ENCODE measurements at regions not wholly inside any gene's neighbourhood (a gene's known extent, or its start where the extent isn't known, plus 50 kb on each side); places are given as distances from the start of the nearest gene placed in this dataset.

- no peak for ATAC-seq
- no peak for DNase-seq
- Mint-ChIP-seq H3K27me3 (peaks cover 0 to 3% (median 0%) of the 10 kb centered on the region in 5 donors), H3K36me3 (no peaks in the 10 kb centered on the region), H3K4me1 (no peaks in the 10 kb centered on the region), H3K9me3 (peaks cover 0 to 4% (median 0%) of the 10 kb centered on the region in 9 donors), H3K4me3 (no peak overlapping the region), H3K27ac (no peak overlapping the region)
- POLR2A ChIA-PET = no interaction called here
Measured at GRCh38 chr2:154941379-154941778, 242.9 kb downstream of the KCNJ3 start.

GRCh38 chr2:154934213-154934612, 235.7 kb downstream of the KCNJ3 start:
- Mint-ChIP-seq H3K4me3 (no peak overlapping the region), H3K27me3 (no peaks in the 10 kb centered on the region), H3K9me3 (peaks cover 0 to 18% (median 3%) of the 10 kb centered on the region in 9 donors), H3K27ac (no peak overlapping the region), H3K4me1 (no peaks in the 10 kb centered on the region), H3K36me3 (no peaks in the 10 kb centered on the region)
- ATAC-seq (no peak), DNase-seq (no peak)
- POLR2A ChIA-PET = no interaction called here

GRCh38 chr2:154924531-154924930, 226.0 kb downstream of the KCNJ3 start:
- Mint-ChIP-seq H3K4me1 (no peaks in the 10 kb centered on the region), H3K9me3 (peaks cover 0 to 9% (median 0%) of the 10 kb centered on the region in 9 donors), H3K36me3 (no peaks in the 10 kb centered on the region), H3K27me3 (no peaks in the 10 kb centered on the region), H3K27ac (no peak overlapping the region), H3K4me3 (no peak overlapping the region)
- DNase-seq = no peak
- ATAC-seq = no peak
- POLR2A ChIA-PET = no interaction called here

GRCh38 chr2:154914561-154914960, 216.1 kb downstream of the KCNJ3 start:
- H3K4me3 Mint-ChIP-seq = no peak overlapping the region
- peaks cover 0 to 2% (median 0%) of the 10 kb centered on the region in 4 donors for H3K4me1 Mint-ChIP-seq
- no peak overlapping the region for H3K27ac Mint-ChIP-seq
- no peaks in the 10 kb centered on the region for H3K36me3 Mint-ChIP-seq
- ATAC-seq (no peak), DNase-seq (no peak)
- H3K27me3 Mint-ChIP-seq = peaks cover 0 to 4% (median 0%) of the 10 kb centered on the region in 5 donors
- peaks cover 0 to 5% (median 0%) of the 10 kb centered on the region in 9 donors for H3K9me3 Mint-ChIP-seq
- POLR2A ChIA-PET = no interaction called here

- DNase-seq (no peak), ATAC-seq (no peak)
- POLR2A ChIA-PET = no interaction called here
- H3K36me3 Mint-ChIP-seq = no peaks in the 10 kb centered on the region
- H3K4me3 Mint-ChIP-seq = no peak overlapping the region
- H3K9me3 Mint-ChIP-seq = peaks cover 0 to 8% (median 4%) of the 10 kb centered on the region in 9 donors
- H3K27ac Mint-ChIP-seq = no peak overlapping the region
- H3K4me1 Mint-ChIP-seq = peaks cover 0 to 2% (median 0%) of the 10 kb centered on the region in 4 donors
- H3K27me3 Mint-ChIP-seq = peaks cover 0 to 6% (median 0%) of the 10 kb centered on the region in 5 donors
Measured at GRCh38 chr2:154912215-154912614, 213.7 kb downstream of the KCNJ3 start.

GRCh38 chr2:154911729-154912128, 213.2 kb downstream of the KCNJ3 start:
- Mint-ChIP-seq H3K27me3 (peaks cover 0 to 6% (median 0%) of the 10 kb centered on the region in 5 donors), H3K4me3 (no peak overlapping the region), H3K36me3 (no peaks in the 10 kb centered on the region), H3K27ac (no peak overlapping the region), H3K4me1 (peaks cover 0 to 2% (median 0%) of the 10 kb centered on the region in 4 donors), H3K9me3 (peaks cover 0 to 11% (median 4%) of the 10 kb centered on the region in 9 donors)
- POLR2A ChIA-PET = no interaction called here
- DNase-seq (no peak), ATAC-seq (no peak)

- no peak overlapping the region for H3K4me3 Mint-ChIP-seq
- H3K4me1 Mint-ChIP-seq = peaks cover 0 to 2% (median 0%) of the 10 kb centered on the region in 4 donors
- H3K9me3 Mint-ChIP-seq = peaks cover 0 to 11% (median 4%) of the 10 kb centered on the region in 9 donors
- no peak overlapping the region for H3K27ac Mint-ChIP-seq
- H3K36me3 Mint-ChIP-seq = no peaks in the 10 kb centered on the region
- no peak for ATAC-seq
- no peak for DNase-seq
- H3K27me3 Mint-ChIP-seq = peaks cover 0 to 6% (median 0%) of the 10 kb centered on the region in 5 donors
- POLR2A ChIA-PET = no interaction called here
Measured at GRCh38 chr2:154910701-154911100, 212.2 kb downstream of the KCNJ3 start.

GRCh38 chr2:154908327-154908726, 209.8 kb downstream of the KCNJ3 start:
- Mint-ChIP-seq H3K36me3 (no peaks in the 10 kb centered on the region), H3K4me3 (no peak overlapping the region), H3K27me3 (peaks cover 0 to 6% (median 0%) of the 10 kb centered on the region in 5 donors), H3K27ac (no peak overlapping the region), H3K4me1 (peaks cover 0 to 2% (median 0%) of the 10 kb centered on the region in 4 donors), H3K9me3 (peaks cover 0 to 32% (median 5%) of the 10 kb centered on the region in 9 donors)
- ATAC-seq (no peak), DNase-seq (no peak)
- POLR2A ChIA-PET = no interaction called here

All from naive thymus-derived CD8-positive, alpha-beta T cell (primary cell).